ENCODE measurements at regions not wholly inside any gene's neighbourhood (a gene's known extent, or its start where the extent isn't known, plus 50 kb on each side); places are given as distances from the start of the nearest gene placed in this dataset.

DNA sequence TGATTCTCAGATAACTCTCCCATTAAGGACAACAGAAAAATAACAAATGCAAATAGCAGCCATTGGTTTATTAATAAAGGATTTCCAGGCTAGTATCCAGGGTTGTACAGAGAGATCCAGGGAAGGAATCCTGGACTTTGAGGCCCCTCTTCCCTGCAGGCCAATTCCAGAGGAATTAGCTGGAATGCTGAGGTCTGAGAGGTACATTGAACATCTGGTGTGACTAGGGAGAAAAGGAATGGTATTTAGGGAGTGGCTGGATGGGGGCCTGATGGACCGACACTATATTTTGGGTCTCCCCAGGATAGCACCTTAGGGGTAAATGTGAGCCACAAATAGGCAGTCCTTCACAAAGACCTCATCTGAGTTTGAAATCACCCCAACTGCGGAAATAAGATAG, 924.5 kb downstream of the AACS start:
- Histone ChIP-seq H3F3A (ENCODE audit: insufficient read depth, low read length, poor library complexity, severe bottlenecking) (no peaks in the 10 kb centered on the region), H3K27ac (ENCODE audit: low read length) (no peak overlapping the region), H3K9me2 (ENCODE audit: insufficient read depth, low read length) (no peaks in the 10 kb centered on the region), H3K4me3 (ENCODE audit: low read length) (no peak overlapping the region), H4K20me1 (ENCODE audit: insufficient read depth) (no peaks in the 10 kb centered on the region), H3K9ac (ENCODE audit: low read length) (no peak overlapping the region), H3K27me3 (ENCODE audit: insufficient read depth, low read depth, low read length) (no peaks in the 10 kb centered on the region), H3K79me2 (replicated peaks; ENCODE audit: insufficient read depth, low read length) (no peaks in the 10 kb centered on the region), H3K9me3 (ENCODE audit: low read length) (no peaks in the 10 kb centered on the region), H3K36me3 (ENCODE audit: insufficient read depth, low read length) (no peaks in the 10 kb centered on the region), H3K4me2 (ENCODE audit: low read length) (no peak overlapping the region), H2AFZ (ENCODE audit: low read depth, low read length) (no peak overlapping the region)
- no peak for TF ChIP-seq POLR2AphosphoS5 (IDR thresholded peaks at IDR 0.05)
- TF ChIP-seq MXI1 (conservative IDR thresholded peaks at IDR 0.05; ENCODE audit: poor library complexity, severe bottlenecking), result no peak
- TF ChIP-seq, protein P1, sequence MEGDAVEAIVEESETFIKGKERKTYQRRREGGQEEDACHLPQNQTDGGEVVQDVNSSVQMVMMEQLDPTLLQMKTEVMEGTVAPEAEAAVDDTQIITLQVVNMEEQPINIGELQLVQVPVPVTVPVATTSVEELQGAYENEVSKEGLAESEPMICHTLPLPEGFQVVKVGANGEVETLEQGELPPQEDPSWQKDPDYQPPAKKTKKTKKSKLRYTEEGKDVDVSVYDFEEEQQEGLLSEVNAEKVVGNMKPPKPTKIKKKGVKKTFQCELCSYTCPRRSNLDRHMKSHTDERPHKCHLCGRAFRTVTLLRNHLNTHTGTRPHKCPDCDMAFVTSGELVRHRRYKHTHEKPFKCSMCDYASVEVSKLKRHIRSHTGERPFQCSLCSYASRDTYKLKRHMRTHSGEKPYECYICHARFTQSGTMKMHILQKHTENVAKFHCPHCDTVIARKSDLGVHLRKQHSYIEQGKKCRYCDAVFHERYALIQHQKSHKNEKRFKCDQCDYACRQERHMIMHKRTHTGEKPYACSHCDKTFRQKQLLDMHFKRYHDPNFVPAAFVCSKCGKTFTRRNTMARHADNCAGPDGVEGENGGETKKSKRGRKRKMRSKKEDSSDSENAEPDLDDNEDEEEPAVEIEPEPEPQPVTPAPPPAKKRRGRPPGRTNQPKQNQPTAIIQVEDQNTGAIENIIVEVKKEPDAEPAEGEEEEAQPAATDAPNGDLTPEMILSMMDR (IDR thresholded peaks at IDR 0.05; ENCODE audit: poor library complexity, severe bottlenecking), result no peak
- TF ChIP-seq EP300 (conservative IDR thresholded peaks at IDR 0.05; ENCODE audit: poor library complexity, severe bottlenecking), result no peak
- no peak for TF ChIP-seq RAD21 (conservative IDR thresholded peaks at IDR 0.05)
- TF ChIP-seq, protein P2, sequence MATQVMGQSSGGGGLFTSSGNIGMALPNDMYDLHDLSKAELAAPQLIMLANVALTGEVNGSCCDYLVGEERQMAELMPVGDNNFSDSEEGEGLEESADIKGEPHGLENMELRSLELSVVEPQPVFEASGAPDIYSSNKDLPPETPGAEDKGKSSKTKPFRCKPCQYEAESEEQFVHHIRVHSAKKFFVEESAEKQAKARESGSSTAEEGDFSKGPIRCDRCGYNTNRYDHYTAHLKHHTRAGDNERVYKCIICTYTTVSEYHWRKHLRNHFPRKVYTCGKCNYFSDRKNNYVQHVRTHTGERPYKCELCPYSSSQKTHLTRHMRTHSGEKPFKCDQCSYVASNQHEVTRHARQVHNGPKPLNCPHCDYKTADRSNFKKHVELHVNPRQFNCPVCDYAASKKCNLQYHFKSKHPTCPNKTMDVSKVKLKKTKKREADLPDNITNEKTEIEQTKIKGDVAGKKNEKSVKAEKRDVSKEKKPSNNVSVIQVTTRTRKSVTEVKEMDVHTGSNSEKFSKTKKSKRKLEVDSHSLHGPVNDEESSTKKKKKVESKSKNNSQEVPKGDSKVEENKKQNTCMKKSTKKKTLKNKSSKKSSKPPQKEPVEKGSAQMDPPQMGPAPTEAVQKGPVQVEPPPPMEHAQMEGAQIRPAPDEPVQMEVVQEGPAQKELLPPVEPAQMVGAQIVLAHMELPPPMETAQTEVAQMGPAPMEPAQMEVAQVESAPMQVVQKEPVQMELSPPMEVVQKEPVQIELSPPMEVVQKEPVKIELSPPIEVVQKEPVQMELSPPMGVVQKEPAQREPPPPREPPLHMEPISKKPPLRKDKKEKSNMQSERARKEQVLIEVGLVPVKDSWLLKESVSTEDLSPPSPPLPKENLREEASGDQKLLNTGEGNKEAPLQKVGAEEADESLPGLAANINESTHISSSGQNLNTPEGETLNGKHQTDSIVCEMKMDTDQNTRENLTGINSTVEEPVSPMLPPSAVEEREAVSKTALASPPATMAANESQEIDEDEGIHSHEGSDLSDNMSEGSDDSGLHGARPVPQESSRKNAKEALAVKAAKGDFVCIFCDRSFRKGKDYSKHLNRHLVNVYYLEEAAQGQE (IDR thresholded peaks at IDR 0.05; ENCODE audit: borderline replicate concordance), result no peak
- TF ChIP-seq TAF1 (IDR thresholded peaks at IDR 0.05; ENCODE audit: low read depth), result no peak
- TF ChIP-seq EZH2 (IDR thresholded peaks at IDR 0.05; ENCODE audit: borderline replicate concordance, insufficient read depth, low read length, poor library complexity, severe bottlenecking), result no peak
- TF ChIP-seq SMC3 (conservative IDR thresholded peaks at IDR 0.05; ENCODE audit: poor library complexity), result no peak

DNA sequence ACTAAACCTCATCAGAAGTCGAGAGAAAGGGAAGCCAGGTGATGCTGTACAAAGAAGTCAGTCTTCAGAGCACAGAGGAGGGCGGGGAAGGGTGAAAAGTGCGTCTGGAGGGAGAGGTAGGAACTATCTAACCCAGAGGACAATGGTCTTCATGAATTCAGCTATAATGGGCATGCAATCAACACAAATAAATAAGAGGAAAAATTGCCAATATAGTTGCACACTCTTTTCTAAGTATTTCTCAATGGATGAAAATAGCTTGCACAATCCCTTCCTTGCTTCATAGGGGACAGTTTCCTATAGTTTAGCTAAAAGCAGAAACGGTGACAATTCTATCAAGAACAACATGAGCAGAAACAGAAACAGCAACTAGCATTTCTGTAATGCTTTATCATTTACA, 931.2 kb downstream of the AACS start:
- Histone ChIP-seq H4K20me1 (ENCODE audit: insufficient read depth) (no peaks in the 10 kb centered on the region), H3K27me3 (ENCODE audit: insufficient read depth, low read depth, low read length) (no peaks in the 10 kb centered on the region), H3K36me3 (ENCODE audit: insufficient read depth, low read length) (no peaks in the 10 kb centered on the region), H3K9ac (ENCODE audit: low read length) (no peak overlapping the region), H3K4me3 (ENCODE audit: low read length) (no peak overlapping the region), H3K9me3 (ENCODE audit: low read length) (no peaks in the 10 kb centered on the region), H2AFZ (ENCODE audit: low read depth, low read length) (no peak overlapping the region), H3K27ac (ENCODE audit: low read length) (no peak overlapping the region), H3F3A (ENCODE audit: insufficient read depth, low read length, poor library complexity, severe bottlenecking) (no peaks in the 10 kb centered on the region), H3K9me2 (ENCODE audit: insufficient read depth, low read length) (no peaks in the 10 kb centered on the region), H3K4me2 (ENCODE audit: low read length) (no peak overlapping the region), H3K79me2 (replicated peaks; ENCODE audit: insufficient read depth, low read length) (no peaks in the 10 kb centered on the region)
- no peak for TF ChIP-seq POLR2AphosphoS5 (IDR thresholded peaks at IDR 0.05)
- TF ChIP-seq SMC3 (conservative IDR thresholded peaks at IDR 0.05; ENCODE audit: poor library complexity), result no peak
- TF ChIP-seq EP300 (conservative IDR thresholded peaks at IDR 0.05; ENCODE audit: poor library complexity, severe bottlenecking), result no peak
- TF ChIP-seq, protein P2 (IDR thresholded peaks at IDR 0.05; ENCODE audit: borderline replicate concordance), result no peak
- TF ChIP-seq RAD21 (conservative IDR thresholded peaks at IDR 0.05), result no peak
- no peak for TF ChIP-seq TAF1 (IDR thresholded peaks at IDR 0.05; ENCODE audit: low read depth)
- TF ChIP-seq EZH2 (IDR thresholded peaks at IDR 0.05; ENCODE audit: borderline replicate concordance, insufficient read depth, low read length, poor library complexity, severe bottlenecking), result no peak
- TF ChIP-seq MXI1 (conservative IDR thresholded peaks at IDR 0.05; ENCODE audit: poor library complexity, severe bottlenecking), result no peak
- TF ChIP-seq, protein P1 (IDR thresholded peaks at IDR 0.05; ENCODE audit: poor library complexity, severe bottlenecking), result no peak
